DMS153 treated with DMSO at 0.1 percent for 48 hours (cell line): ENCODE measurements at regions not wholly inside any gene's neighbourhood (a gene's known extent, or its start where the extent isn't known, plus 50 kb on each side); places are given as distances from the start of the nearest gene placed in this dataset.

Experiments
- DNase-seq: peaks from one replicate; lab custom pipeline; 2025; ENCODE audit not compliant: unreplicated experiment; lab: John Stamatoyannopoulos, UW

DNA sequence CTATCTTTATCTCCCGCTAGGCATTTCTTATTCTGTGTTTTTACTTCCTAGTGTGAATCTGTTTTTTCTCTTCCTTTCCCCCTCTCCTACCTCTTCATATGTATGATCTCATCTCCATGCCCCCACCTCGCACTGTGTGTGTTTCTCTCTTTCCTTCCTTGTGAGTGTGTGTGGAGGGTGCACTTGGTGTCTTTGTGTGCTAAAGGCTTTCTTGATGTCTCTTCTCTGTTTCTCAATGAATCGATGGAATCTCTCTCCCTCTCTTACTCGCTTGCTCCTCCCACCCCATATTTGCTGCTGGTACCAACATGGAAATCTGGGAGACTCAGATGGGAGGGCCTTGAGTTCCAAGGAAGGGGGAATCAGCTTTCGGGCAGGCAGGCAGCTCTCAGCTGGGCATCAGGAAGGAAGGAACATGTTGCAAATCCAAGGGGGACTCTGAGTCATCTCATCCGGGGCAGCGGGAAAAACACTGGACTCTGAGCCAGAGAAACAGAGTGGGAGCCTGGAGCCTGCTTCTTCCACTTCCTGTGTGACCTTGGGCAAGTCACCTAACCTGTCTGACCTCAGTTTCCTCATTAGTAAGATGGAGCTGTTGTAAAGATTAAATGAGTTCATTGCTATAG, 147.5 kb downstream of the PTPRU start:
- no peak for DNase-seq

DNA sequence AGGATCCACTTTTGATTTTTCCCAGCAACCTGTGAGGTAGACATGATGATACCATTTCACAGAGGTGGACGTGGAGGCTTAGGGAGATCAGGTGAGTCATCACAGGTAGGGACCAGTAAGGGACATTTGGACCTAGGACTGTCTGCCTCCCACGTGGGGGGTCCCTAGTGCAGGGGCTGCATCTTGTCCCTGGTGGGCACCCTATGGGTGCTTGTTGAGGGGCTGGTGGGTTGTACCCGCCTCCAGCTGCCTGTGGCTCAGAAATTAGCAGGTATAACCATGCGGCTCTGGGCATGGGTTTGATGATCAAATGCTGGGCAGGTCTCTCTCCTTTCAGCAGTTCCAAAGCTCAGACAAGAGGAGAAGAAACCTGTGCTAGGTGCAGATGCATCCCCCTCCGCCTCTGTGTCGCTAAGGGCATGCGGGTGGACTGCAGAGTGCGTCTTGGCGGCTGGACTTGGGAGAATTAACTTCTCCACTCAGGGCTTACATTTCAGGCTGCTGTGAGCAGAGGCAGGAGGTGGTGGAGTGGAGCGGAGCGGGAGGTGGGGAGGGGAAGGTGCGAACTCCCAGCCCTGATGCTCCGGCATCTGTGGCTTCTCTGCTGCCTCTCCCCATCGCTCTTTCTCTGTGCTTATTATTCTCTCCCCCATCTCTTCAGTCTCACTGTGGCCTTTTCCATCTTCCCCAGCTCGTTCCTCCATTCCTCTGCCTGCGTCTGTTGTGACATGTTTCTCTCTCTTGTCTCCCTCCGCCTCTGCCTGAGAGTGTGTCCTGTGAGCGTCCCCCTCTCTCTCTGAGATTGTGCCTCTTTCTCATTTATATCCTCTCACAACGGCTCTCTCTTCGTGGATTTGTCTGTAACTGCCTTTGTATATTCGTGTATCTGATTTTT, 146.8 kb downstream of the PTPRU start:
- no peak for DNase-seq

DNA sequence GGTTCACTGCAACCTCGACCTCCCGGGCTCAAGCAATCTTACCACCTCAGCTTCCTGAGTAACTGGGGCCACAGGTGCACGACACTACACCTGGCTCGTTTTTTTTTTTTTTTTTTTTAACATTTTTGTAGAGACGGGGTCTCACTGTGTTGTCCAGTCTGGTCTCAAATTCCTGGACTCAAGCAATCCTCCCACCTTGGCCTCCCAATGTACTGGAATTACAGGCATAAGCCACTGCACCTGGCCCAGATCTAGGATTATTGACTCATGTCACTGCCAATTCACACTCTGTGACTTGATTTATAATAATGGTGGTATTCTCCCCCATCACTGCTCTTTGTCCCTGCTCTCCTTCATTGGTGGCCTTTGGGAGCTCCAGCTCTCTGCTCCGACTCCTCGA, 145.1 kb downstream of the PTPRU start:
- no peak for DNase-seq

DNA sequence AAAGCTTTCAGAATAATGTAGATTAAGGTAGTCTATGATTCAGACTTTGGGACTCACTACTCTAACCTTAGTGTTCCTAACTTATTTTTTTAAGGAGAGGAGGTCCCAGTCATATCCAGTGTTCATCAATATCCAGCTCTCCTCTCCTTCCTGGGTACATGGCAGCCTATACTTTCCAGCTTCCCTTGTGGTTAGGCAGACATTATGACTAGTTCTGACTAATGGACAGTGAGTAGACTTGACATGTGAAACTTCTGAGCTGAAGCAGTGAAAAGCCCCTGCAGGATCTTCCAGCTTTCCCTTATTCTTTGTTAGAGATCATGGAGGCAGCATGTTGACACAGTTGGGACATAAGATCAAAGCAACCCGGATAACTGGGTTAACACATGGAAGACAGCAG, 144.2 kb downstream of the PTPRU start:
- no peak for DNase-seq

DNA sequence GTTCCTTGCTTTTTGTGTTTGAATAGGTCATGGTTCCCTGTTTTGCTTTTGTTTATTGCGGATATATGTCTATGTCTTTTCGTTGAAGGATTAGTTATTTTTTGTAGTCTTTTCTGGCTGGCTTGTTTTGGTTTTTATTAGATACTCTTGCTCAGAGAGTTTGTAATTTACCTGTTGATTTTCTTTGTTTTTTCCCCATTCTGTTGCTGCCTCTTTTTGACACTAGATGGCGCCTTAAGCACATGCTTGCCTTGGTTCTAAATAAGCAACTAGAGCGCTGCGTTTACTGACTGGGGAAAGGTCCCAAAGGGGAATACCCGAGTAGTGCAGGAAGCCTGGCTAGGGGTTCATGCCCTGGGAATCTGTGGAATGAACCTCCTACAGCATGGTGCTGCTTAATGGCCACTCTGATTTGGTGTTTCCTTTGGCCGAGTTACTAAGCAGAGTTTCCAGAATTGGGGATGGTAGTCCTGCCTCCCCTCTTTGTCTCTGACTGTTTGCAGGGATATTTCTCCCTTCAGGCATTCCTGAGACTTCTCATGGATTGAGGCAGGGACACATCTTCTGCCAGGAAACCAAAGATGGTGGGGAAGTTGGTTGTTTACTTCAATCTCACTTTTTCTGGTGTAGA, 143.2 kb downstream of the PTPRU start:
- DNase-seq, result peak; percentile 78
